H1 (cell line): ENCODE measurements at regions not wholly inside any gene's neighbourhood (a gene's known extent, or its start where the extent isn't known, plus 50 kb on each side); places are given as distances from the start of the nearest gene placed in this dataset.

ENCODE experiments used
- CHD2 ChIP-seq: IDR thresholded peaks from 2 replicates; pipeline ENCODE4 v1.6.1; 2012; ENCODE audit warnings: low read length, improper control_type of control experiment
- CREB1 ChIP-seq: IDR thresholded peaks from 2 replicates; pipeline ENCODE4 v1.6.1; 2012; ENCODE audit warnings: inconsistent platforms
- RBBP5 ChIP-seq: IDR thresholded peaks from 2 replicates; pipeline ENCODE4 v1.7.1; 2012; ENCODE audit warnings: low read depth, mild to moderate bottlenecking, inconsistent platforms, low read length, moderate library complexity, borderline replicate concordance
- SUZ12 ChIP-seq: fragments of 200-600 bp; sonication (generic); IDR thresholded peaks from 2 replicates; pipeline ENCODE4 v1.6.1; 2012; ENCODE audit warnings: mild to moderate bottlenecking, inconsistent platforms, low read length, moderate library complexity, mixed read lengths

DNA sequence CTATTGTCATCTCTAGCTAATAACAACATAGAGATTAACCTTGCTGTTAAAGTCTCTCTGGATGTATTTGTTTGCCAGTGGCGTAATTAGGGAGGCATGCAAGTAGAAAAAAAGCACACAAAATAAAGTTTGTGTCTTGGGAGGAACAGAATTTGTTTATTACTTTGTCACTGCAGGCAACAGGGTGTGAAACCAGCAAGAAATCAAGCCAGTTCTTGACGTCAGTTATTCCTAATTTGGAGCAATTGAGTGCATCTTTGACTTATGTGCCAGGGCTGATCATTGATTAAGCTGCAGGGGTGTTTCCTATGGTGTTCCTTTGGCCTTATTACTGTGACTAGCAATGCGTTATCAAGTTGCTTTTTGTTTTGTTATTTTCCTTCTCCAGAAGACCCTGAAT is 751.0 kb downstream of the KCNA4 start (continued):
- TF ChIP-seq RBBP5: no peak
- no peak for TF ChIP-seq SUZ12
- TF ChIP-seq CHD2: no peak
- TF ChIP-seq CREB1: no peak
